ENCODE measurements at regions not wholly inside any gene's neighbourhood (a gene's known extent, or its start where the extent isn't known, plus 50 kb on each side); places are given as distances from the start of the nearest gene placed in this dataset.

- DNase-seq (ENCODE audit: low spot score): no peak
- no peak for TF ChIP-seq CTCF (IDR thresholded peaks at IDR 0.05; ENCODE audit: extremely low read depth, missing control alignments)
These were observed 378.5 kb downstream of the PLPP3 start for GRCh38 chr1:56200896-56201295.

GRCh38 chr1:56200442-56200841, 378.9 kb downstream of the PLPP3 start:
- DNase-seq (ENCODE audit: low spot score): no peak
- no peak for TF ChIP-seq CTCF (IDR thresholded peaks at IDR 0.05; ENCODE audit: extremely low read depth, missing control alignments)

- no peak for TF ChIP-seq CTCF (IDR thresholded peaks at IDR 0.05; ENCODE audit: extremely low read depth, missing control alignments)
- no peak for DNase-seq (ENCODE audit: low spot score)
These were observed 379.4 kb downstream of the PLPP3 start for GRCh38 chr1:56199956-56200355.

GRCh38 chr1:56199061-56199460, 380.3 kb downstream of the PLPP3 start:
- no peak for TF ChIP-seq CTCF (IDR thresholded peaks at IDR 0.05; ENCODE audit: extremely low read depth, missing control alignments)
- DNase-seq (ENCODE audit: low spot score): no peak

GRCh38 chr1:56197946-56198345, 381.4 kb downstream of the PLPP3 start:
- no peak for TF ChIP-seq CTCF (IDR thresholded peaks at IDR 0.05; ENCODE audit: extremely low read depth, missing control alignments)
- no peak for DNase-seq (ENCODE audit: low spot score)

- TF ChIP-seq CTCF (IDR thresholded peaks at IDR 0.05; ENCODE audit: extremely low read depth, missing control alignments): no peak
- no peak for DNase-seq (ENCODE audit: low spot score)
These were observed 382.5 kb downstream of the PLPP3 start for GRCh38 chr1:56196839-56197238.

GRCh38 chr1:56194701-56195300, 384.6 kb downstream of the PLPP3 start:
- no peak for TF ChIP-seq CTCF (IDR thresholded peaks at IDR 0.05; ENCODE audit: extremely low read depth, missing control alignments)
- no peak for DNase-seq (ENCODE audit: low spot score)

Data from GM20000 (cell line).